ENCODE measurements at regions not wholly inside any gene's neighbourhood (a gene's known extent, or its start where the extent isn't known, plus 50 kb on each side); places are given as distances from the start of the nearest gene placed in this dataset.

DNA sequence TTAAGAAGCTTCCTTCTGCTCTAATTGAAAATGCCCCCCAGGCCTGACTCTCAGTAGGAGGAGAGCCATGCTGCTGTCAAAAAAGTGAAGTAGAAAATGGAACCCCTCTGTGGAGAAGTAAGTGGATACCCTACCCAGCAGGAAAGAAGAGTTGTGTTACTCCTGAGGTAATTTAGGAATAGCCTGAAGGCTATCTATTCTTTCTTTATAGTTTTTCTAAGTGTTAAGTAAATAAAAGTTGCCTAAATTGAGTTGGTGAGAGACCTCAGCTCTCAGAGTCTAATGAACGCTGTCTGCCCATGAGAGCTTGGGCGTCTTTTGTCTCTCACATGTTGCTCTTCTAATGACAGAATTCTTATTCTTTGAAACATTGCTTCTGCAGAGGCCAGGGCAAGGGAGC, 116.2 kb downstream of the NSUN3 start:
- no peak overlapping the region for H3K4me3 ChIP-seq
- peaks cover 0 to 3% of the 10 kb centered on the region in 2 donors for H3K27me3 ChIP-seq
- no peak for DNase-seq
- no peak for ATAC-seq
- no peaks in the 10 kb centered on the region for H3K9me3 ChIP-seq
- no peaks in the 10 kb centered on the region for H3K36me3 ChIP-seq (replicated peaks in 1 of 2; ENCODE audit: insufficient read depth in 1 of 2, low read depth in 2 of 2)
- no peak for TF ChIP-seq POLR2A (IDR thresholded peaks at IDR 0.05)
- TF ChIP-seq, protein P1, sequence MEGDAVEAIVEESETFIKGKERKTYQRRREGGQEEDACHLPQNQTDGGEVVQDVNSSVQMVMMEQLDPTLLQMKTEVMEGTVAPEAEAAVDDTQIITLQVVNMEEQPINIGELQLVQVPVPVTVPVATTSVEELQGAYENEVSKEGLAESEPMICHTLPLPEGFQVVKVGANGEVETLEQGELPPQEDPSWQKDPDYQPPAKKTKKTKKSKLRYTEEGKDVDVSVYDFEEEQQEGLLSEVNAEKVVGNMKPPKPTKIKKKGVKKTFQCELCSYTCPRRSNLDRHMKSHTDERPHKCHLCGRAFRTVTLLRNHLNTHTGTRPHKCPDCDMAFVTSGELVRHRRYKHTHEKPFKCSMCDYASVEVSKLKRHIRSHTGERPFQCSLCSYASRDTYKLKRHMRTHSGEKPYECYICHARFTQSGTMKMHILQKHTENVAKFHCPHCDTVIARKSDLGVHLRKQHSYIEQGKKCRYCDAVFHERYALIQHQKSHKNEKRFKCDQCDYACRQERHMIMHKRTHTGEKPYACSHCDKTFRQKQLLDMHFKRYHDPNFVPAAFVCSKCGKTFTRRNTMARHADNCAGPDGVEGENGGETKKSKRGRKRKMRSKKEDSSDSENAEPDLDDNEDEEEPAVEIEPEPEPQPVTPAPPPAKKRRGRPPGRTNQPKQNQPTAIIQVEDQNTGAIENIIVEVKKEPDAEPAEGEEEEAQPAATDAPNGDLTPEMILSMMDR (IDR thresholded peaks at IDR 0.05) = no peak
- no peaks in the 10 kb centered on the region for H3K4me1 ChIP-seq
- intact Hi-C loops (cut with DNase I) = no loop called here
- no peak overlapping the region for H3K27ac ChIP-seq
- 58 to 64% methylated on average over 2 of the region's 2 CpGs for WGBS, 2 donors

DNA sequence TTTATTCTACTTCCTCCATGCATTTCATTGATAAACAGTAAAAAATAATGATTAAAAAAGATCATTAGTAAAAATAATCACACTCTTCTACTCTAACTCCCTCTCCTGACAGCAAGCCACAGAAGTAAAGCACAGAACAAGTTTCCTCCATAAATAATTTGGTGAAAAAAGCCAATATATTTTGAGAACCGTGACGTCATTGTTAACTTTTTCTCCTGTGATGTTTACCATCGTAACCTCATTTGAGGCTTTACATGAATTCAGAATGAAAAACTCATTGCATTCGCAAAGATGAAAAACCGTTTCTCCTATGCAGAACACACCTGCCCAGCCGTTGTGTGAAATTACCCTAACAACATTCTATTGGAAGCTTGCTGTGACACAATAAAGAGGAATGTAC, 120.7 kb downstream of the NSUN3 start:
- H3K9me3 ChIP-seq = no peaks in the 10 kb centered on the region
- no peak for ATAC-seq
- H3K27me3 ChIP-seq = peaks cover 0 to 3% of the 10 kb centered on the region in 2 donors
- no peak overlapping the region for H3K27ac ChIP-seq
- no peaks in the 10 kb centered on the region for H3K4me1 ChIP-seq
- intact Hi-C loops (cut with DNase I) = no loop called here
- TF ChIP-seq, protein P1 (IDR thresholded peaks at IDR 0.05) = no peak
- TF ChIP-seq POLR2A (IDR thresholded peaks at IDR 0.05) = no peak
- no peaks in the 10 kb centered on the region for H3K36me3 ChIP-seq (replicated peaks in 1 of 2; ENCODE audit: insufficient read depth in 1 of 2, low read depth in 2 of 2)
- 72 to 82% methylated on average over 6 of the region's 6 CpGs for WGBS, 2 donors
- no peak overlapping the region for H3K4me3 ChIP-seq
- DNase-seq = no peak

DNA sequence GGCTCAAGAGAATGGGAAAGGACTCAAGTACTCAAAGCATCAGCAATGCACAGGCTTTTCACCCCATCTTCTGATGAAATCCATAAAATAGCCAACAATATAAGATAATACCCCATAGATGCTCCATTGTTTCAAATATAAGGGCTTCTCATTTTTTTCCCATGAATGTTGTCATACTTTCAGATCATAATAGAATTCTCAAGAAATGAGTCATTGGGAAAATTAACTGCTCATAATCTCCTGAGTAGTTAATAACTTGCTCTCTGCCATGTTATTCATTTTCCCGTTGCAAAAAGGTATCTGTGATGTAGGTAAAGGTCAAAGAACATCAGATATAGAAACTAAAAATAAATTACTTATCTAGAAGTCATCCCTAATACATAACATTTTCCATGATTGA, 121.9 kb downstream of the NSUN3 start:
- Histone ChIP-seq H3K27ac (no peak overlapping the region), H3K27me3 (peaks cover 0 to 3% of the 10 kb centered on the region in 2 donors), H3K4me3 (no peak overlapping the region), H3K4me1 (no peaks in the 10 kb centered on the region), H3K36me3 (replicated peaks in 1 of 2; ENCODE audit: insufficient read depth in 1 of 2, low read depth in 2 of 2) (no peaks in the 10 kb centered on the region), H3K9me3 (no peaks in the 10 kb centered on the region)
- no peak for TF ChIP-seq POLR2A (IDR thresholded peaks at IDR 0.05)
- TF ChIP-seq, protein P1 (IDR thresholded peaks at IDR 0.05) = no peak
- WGBS, 2 donors = 0 to 26% methylated on average over 1 of the region's 1 CpG
- intact Hi-C loops (cut with DNase I) = no loop called here
- DNase-seq = no peak
- ATAC-seq = no peak

DNA sequence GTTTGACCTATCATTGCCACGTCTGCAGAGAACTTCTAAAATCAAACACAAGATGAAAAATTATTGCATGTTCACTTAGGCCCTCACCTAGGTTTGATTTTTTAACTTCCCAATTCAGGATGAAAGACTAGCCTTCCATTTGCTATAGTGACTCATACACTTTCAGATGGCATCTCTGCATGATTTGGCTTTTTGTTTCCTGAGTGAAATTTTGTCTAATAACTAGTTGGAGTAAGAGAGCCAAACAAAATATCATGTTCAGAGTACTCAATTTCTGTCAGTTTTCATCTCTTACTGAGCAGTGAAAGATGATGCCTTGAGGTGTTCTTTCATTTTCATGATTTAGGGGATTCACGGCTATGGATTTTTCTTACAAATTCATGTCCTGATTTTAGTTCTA, 122.9 kb downstream of the NSUN3 start:
- TF ChIP-seq POLR2A (IDR thresholded peaks at IDR 0.05) = no peak
- TF ChIP-seq, protein P1 (IDR thresholded peaks at IDR 0.05) = no peak
- intact Hi-C loops (cut with DNase I) = no loop called here
- no peak overlapping the region for H3K27ac ChIP-seq
- H3K9me3 ChIP-seq = no peaks in the 10 kb centered on the region
- peaks cover 0 to 3% of the 10 kb centered on the region in 2 donors for H3K27me3 ChIP-seq
- H3K36me3 ChIP-seq (replicated peaks in 1 of 2; ENCODE audit: insufficient read depth in 1 of 2, low read depth in 2 of 2) = no peaks in the 10 kb centered on the region
- no peaks in the 10 kb centered on the region for H3K4me1 ChIP-seq
- ATAC-seq (no peak), DNase-seq (no peak)
- H3K4me3 ChIP-seq = no peak overlapping the region
- WGBS, 2 donors = 67 to 68% methylated on average over 2 of the region's 2 CpGs

DNA sequence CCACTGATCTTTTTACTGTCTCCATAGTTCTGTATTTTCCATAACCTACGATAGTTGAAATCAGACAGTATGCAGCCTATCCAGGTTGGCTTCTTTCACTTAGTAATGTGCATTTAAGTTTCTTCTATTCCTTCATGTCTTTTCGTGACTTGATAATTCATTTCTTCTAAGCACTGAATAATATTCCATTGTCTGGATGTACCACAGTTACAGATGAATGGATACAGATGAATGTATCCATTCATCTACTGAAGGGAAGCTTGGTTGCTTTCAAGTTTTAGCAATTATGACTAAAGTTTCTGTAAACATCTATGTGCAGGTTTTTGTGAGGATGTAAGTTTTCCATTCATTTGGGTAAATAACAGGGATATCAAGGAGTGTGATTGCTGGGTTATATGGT, 124.8 kb downstream of the NSUN3 start:
- intact Hi-C loops (cut with DNase I) = no loop called here
- Histone ChIP-seq H3K9me3 (no peaks in the 10 kb centered on the region), H3K36me3 (replicated peaks in 1 of 2; ENCODE audit: insufficient read depth in 1 of 2, low read depth in 2 of 2) (no peaks in the 10 kb centered on the region), H3K4me1 (no peaks in the 10 kb centered on the region), H3K27me3 (no peaks in the 10 kb centered on the region), H3K27ac (no peak overlapping the region), H3K4me3 (no peak overlapping the region)
- no peak for TF ChIP-seq POLR2A (IDR thresholded peaks at IDR 0.05)
- TF ChIP-seq, protein P1 (IDR thresholded peaks at IDR 0.05) = no peak
- ATAC-seq = no peak
- DNase-seq = no peak
- WGBS, 2 donors = 66 to 71% methylated on average over 2 of the region's 2 CpGs

Measured in body of pancreas (tissue), 4 donors.